Ascending aorta (tissue), 2 donors: ENCODE measurements at regions not wholly inside any gene's neighbourhood (a gene's known extent, or its start where the extent isn't known, plus 50 kb on each side); places are given as distances from the start of the nearest gene placed in this dataset.

Source experiments
- DNase-seq, 2 donors: peaks; one replicate each; pipeline ENCODE4 v3.0.0-alpha.2; 2019; ENCODE audit warnings: low spot score in 2 of 2
- H3K27ac ChIP-seq, 2 donors: fragments of 200-600 bp; sonication (generic); one replicate each; pipeline ENCODE4 v1.5.1; 2016 to 2017; ENCODE audit warnings: mild to moderate bottlenecking in 1 of 2
- H3K27me3 ChIP-seq: fragments of 200-600 bp; sonication (generic); one replicate; pipeline ENCODE4 v1.5.1; 2017
- H3K36me3 ChIP-seq, 2 donors: fragments of 200-600 bp; sonication (generic); one replicate each; pipeline ENCODE4 v1.5.1; 2016
- H3K4me1 ChIP-seq, 2 donors: fragments of 200-600 bp; sonication (generic); one replicate each; pipeline ENCODE4 v1.5.1; 2016 to 2017; ENCODE audit warnings: mild to moderate bottlenecking in 1 of 2
- H3K4me3 ChIP-seq, 2 donors: fragments of 200-600 bp; sonication (generic); one replicate each; pipeline ENCODE4 v1.5.1; 2016 to 2017; ENCODE audit warnings: mild to moderate bottlenecking in 1 of 2
- H3K9me3 ChIP-seq, 2 donors: fragments of 200-600 bp; sonication (generic); one replicate each; pipeline ENCODE4 v1.5.1; 2016
- intact Hi-C: fragments of 100-400 bp; cut with DNase I; formaldehyde crosslinking; loops from one replicate; pipeline ENCODE4 v1.15.1; 2023
- TF ChIP-seq, protein P1 (sequence below), 3 experiments: fragments of 200-600 bp in 2 of 3; fragments of 450-650 bp in 1 of 3; sonication (generic) in 2 of 3; IDR thresholded peaks; one replicate each; pipeline ENCODE4 v1.5.1; 2016 to 2019; ENCODE audit warnings: antibody characterized with exemption in 3 of 3, mild to moderate bottlenecking in 1 of 3, moderate library complexity in 1 of 3

DNA sequence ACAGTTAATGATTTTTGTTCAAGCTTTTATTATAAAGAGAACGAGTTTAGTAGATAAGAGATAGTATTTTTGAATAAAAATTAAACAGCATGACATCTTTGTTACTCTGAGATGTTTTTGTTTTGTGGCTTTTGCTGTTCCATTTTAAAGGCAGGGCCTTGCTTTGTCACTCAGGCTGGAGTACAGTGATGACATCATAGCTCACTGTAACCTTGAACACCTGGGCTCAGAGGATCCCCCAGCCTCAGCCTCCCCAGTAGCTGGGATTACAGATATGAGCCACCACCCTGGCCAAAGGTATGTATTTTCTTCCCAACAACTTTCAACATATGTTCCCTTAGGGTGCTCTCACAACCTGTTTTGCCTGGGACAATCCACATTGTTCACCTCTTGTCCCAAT lies 730.9 kb upstream of the RGMB start:
- intact Hi-C loops: no loop called here
- TF ChIP-seq, protein P1, sequence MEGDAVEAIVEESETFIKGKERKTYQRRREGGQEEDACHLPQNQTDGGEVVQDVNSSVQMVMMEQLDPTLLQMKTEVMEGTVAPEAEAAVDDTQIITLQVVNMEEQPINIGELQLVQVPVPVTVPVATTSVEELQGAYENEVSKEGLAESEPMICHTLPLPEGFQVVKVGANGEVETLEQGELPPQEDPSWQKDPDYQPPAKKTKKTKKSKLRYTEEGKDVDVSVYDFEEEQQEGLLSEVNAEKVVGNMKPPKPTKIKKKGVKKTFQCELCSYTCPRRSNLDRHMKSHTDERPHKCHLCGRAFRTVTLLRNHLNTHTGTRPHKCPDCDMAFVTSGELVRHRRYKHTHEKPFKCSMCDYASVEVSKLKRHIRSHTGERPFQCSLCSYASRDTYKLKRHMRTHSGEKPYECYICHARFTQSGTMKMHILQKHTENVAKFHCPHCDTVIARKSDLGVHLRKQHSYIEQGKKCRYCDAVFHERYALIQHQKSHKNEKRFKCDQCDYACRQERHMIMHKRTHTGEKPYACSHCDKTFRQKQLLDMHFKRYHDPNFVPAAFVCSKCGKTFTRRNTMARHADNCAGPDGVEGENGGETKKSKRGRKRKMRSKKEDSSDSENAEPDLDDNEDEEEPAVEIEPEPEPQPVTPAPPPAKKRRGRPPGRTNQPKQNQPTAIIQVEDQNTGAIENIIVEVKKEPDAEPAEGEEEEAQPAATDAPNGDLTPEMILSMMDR (IDR thresholded peaks at IDR 0.05): no peak
- Histone ChIP-seq H3K4me3 (no peak overlapping the region), H3K27me3 (no peaks in the 10 kb centered on the region), H3K36me3 (no peaks in the 10 kb centered on the region), H3K27ac (no peak overlapping the region), H3K4me1 (no peaks in the 10 kb centered on the region), H3K9me3 (no peaks in the 10 kb centered on the region)
- no peak for DNase-seq

- H3K4me1 ChIP-seq: no peaks in the 10 kb centered on the region
Observed at GRCh38 chr5:98042961-98043360, 730.5 kb upstream of the RGMB start.

DNA sequence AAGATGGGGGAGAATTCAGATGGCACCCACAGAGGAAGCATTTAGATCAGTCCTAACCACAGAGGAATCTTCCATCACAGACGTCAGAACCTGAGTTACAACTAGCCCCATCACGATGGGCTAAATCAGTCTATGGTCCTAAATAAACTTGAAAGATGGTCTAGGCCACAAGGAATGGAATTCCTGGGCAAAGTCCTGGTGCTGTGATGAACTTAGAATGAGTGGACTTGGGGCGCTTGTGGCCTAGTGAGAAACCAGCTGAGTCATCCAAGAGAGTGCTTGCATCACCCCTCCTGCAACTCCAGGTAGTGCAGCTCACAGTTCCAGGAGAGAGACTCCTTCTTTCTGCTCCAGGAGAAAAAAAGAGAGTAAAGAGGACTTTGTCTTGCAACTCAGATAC lies 722.9 kb upstream of the RGMB start:
- no peak overlapping the region for H3K27ac ChIP-seq
- no peak overlapping the region for H3K4me3 ChIP-seq
- no peaks in the 10 kb centered on the region for H3K4me1 ChIP-seq
- intact Hi-C loops: no loop called here
- H3K27me3 ChIP-seq: no peaks in the 10 kb centered on the region
- H3K36me3 ChIP-seq: no peaks in the 10 kb centered on the region
- no peak for DNase-seq
- no peaks in the 10 kb centered on the region for H3K9me3 ChIP-seq
- TF ChIP-seq, protein P1 (IDR thresholded peaks at IDR 0.05): no peak

More at GRCh38 chr5:98042961-98043360, 730.5 kb upstream of the RGMB start:
- intact Hi-C loops: no loop called here
- no peak overlapping the region for H3K4me3 ChIP-seq
- no peaks in the 10 kb centered on the region for H3K36me3 ChIP-seq
- no peak for DNase-seq
- TF ChIP-seq, protein P1 (IDR thresholded peaks at IDR 0.05): no peak
- no peaks in the 10 kb centered on the region for H3K27me3 ChIP-seq
- no peak overlapping the region for H3K27ac ChIP-seq
- no peaks in the 10 kb centered on the region for H3K9me3 ChIP-seq

- intact Hi-C loops: no loop called here
- no peak for DNase-seq
- no peaks in the 10 kb centered on the region for H3K9me3 ChIP-seq
Observed at GRCh38 chr5:98053170-98053569, 720.3 kb upstream of the RGMB start.

GRCh38 chr5:98060148-98060547 lies 713.3 kb upstream of the RGMB start:
- H3K4me3 ChIP-seq: no peak overlapping the region
- no peaks in the 10 kb centered on the region for H3K36me3 ChIP-seq
- H3K27me3 ChIP-seq: no peaks in the 10 kb centered on the region
- no peak for DNase-seq
- TF ChIP-seq, protein P1 (IDR thresholded peaks at IDR 0.05): no peak
- H3K27ac ChIP-seq: no peak overlapping the region
- intact Hi-C loops: no loop called here
- H3K9me3 ChIP-seq: no peaks in the 10 kb centered on the region
- H3K4me1 ChIP-seq: no peaks in the 10 kb centered on the region

More at GRCh38 chr5:98053170-98053569, 720.3 kb upstream of the RGMB start:
- H3K27ac ChIP-seq: no peak overlapping the region
- no peak overlapping the region for H3K4me3 ChIP-seq
- TF ChIP-seq, protein P1 (IDR thresholded peaks at IDR 0.05): no peak
- no peaks in the 10 kb centered on the region for H3K27me3 ChIP-seq
- H3K4me1 ChIP-seq: no peaks in the 10 kb centered on the region
- H3K36me3 ChIP-seq: no peaks in the 10 kb centered on the region

DNA sequence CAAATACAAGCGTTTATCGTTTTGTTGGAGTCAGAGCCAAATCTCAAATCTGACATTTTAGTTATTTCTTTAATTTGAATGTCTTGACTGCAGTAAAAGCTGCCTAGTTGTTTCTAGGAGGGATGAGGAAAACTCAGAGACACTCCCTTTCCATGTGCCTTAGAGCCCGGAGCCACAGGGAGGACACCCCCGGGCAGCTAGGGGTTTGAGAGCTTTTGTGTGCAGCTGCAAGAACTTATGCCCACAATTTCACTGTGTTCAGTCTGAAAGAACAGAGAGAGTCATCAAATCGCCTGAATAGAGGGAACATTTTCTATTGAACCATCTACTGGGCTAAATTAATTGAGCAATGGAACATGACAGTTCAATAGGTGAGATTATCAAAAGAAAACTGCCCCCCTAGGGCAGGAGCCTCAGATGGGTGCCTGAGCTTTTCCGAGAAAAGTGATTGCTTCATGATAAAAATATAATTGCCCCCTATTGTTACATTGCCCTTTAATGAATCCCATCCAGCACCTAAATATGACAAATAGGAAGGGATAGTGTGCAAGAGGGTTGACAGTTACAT lies 709.3 kb upstream of the RGMB start:
- Histone ChIP-seq H3K36me3 (no peaks in the 10 kb centered on the region), H3K27ac (no peak overlapping the region), H3K27me3 (no peaks in the 10 kb centered on the region), H3K4me1 (no peaks in the 10 kb centered on the region), H3K4me3 (no peak overlapping the region), H3K9me3 (no peaks in the 10 kb centered on the region)
- TF ChIP-seq, protein P1 (IDR thresholded peaks at IDR 0.05): no peak
- no peak for DNase-seq
- intact Hi-C loops: no loop called here
